Medulla oblongata (tissue), 1 donor: ENCODE measurements at regions not wholly inside any gene's neighbourhood (a gene's known extent, or its start where the extent isn't known, plus 50 kb on each side); places are given as distances from the start of the nearest gene placed in this dataset.
"Not testable (repeated sequence)": the region's sequence is repeated elsewhere in the genome, so short reads cannot be mapped to it uniquely, and the experiment has no call there.

Experiments
- DNase-seq: peaks from one replicate; pipeline ENCODE4 v3.0.0-alpha.2; 2015; ENCODE audit errors: extremely low spot score

- DNase-seq: no peak
Observed at GRCh38 chr4:79613269-79613935, 205.4 kb upstream of the GK2 start.

DNA sequence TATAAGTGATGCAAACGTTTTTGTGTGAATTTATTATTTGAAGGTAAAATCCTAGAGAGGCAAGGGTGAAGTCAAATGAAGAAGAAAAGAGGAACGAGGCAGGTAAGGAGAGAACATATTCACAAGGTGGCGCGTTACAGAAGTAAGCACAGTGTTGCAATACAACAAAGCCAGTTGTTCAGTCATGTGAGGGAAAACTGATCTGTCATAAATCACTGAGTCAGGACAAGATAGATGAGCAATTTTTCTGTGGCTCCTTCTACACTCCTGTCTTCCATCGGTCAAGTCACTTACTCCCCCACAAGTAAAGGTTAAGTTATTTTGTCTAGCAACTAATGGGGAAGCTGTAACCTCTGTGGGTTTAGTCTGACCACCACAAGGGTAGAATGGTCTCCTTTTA is 203.0 kb upstream of the GK2 start:
- DNase-seq: no peak

DNA sequence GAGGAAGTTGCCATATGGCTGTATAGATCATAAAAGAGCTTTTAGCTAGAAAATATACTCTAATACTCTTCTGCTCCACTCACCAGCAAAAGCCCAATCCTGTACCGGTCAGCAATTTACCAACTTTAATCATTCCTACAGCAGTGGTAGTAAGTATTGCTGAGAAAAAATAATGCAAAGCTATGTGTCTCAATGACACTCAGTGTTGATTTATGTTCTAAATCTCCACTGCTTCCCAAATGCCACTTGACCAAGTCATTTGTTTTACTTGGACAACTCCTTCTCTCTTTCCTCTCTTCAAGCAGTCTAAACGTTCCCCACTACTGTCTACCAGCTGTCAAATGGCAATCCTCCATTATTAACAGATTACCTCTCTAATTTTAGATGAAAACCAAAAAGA is 201.8 kb upstream of the GK2 start:
- DNase-seq: no peak

DNA sequence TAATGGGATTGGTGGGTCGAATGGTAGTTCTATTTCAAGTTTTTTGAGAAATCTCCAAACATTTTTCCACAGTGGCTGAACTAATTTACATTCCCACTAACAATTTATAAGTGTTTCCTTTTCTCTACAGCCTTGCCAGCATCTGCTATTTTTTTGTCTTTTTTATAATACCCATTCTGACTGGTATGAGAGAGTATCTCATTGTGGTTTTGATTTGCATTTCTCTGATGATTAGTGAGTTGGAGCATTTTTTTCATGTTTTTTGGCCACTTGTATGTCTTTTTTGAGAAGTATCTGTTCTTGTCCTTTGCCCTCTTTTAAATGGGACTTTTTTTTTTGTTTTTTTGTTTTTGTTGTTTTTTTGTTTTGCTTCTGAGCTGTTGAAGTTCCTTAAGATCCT is 200.0 kb upstream of the GK2 start:
- no peak for DNase-seq

DNA sequence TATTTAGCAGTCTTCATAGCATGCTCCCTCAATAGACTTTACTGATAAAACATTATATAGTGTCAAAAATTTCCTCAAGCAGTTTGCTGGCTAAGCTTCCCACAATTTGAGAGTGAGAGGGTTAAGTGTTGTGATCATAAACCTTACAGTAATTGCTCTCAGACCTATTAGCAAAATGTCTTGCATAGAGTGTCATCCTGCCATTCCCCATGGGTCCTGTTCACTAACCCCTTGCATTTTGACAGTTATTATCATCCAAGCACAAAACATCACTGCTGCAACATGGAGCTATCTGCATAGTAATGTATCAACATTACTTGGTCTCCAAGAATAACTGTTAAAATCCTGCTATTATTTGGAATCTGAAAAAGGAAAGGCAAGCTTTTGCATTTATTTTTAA is 196.1 kb upstream of the GK2 start:
- no peak for DNase-seq

DNA sequence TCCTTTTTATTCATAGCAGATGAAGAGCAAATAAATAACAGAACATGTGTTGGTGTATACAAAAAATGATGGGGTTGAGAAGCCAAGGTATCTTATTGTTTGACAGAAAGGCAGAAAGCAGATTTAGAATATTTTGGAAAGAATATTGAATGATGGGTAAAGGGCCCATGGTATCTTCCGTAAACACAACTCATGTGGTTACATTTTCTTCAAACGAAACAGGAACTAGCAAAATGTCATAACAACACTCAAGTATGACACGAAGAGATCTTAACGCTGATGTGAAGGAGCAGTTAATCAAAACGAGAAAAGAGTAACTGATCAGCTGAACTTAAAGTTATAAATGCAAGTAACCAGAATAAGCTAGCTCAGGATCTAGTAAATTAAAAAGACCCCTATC is 195.7 kb upstream of the GK2 start:
- no peak for DNase-seq

- no peak for DNase-seq
Observed at GRCh38 chr4:79599691-79600090, 191.7 kb upstream of the GK2 start.

GRCh38 chr4:79598801-79599200 is 190.8 kb upstream of the GK2 start:
- no peak for DNase-seq

- DNase-seq: no peak
Observed at GRCh38 chr4:79598214-79598613, 190.2 kb upstream of the GK2 start.

GRCh38 chr4:79597266-79597665 is 189.2 kb upstream of the GK2 start:
- no peak for DNase-seq

DNA sequence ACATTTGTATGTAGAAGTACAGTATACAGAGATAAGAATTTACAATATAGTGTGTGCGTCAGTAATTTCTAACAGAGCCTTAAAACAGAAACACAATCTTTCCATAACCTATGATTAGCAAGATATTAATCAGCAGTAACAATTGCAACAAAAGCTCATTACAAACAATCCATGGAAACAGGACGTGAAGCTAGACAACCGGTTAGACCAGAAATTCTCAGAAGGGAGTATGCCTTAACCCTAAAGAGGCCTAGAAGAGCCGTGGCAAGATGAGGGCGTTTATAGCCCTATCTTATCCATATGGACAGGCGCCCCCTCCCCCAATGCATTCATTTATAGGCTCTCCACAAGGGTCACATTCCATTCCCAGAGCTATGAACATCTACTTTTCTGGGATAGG is 184.2 kb upstream of the GK2 start:
- DNase-seq: not testable (repeated sequence)

GRCh38 chr4:79588679-79589078 is 180.7 kb upstream of the GK2 start:
- no peak for DNase-seq

- DNase-seq: not testable (repeated sequence)
Observed at GRCh38 chr4:79587207-79587606, 179.2 kb upstream of the GK2 start.

- no peak for DNase-seq
Observed at GRCh38 chr4:79585834-79586233, 177.8 kb upstream of the GK2 start.

GRCh38 chr4:79585330-79585729 is 177.3 kb upstream of the GK2 start:
- DNase-seq: no peak

GRCh38 chr4:79584902-79585301 is 176.9 kb upstream of the GK2 start:
- DNase-seq: no peak

- no peak for DNase-seq
Observed at GRCh38 chr4:79584352-79584751, 176.3 kb upstream of the GK2 start.

- no peak for DNase-seq
Observed at GRCh38 chr4:79578606-79579005, 170.6 kb upstream of the GK2 start.

GRCh38 chr4:79576429-79576753 is 168.4 kb upstream of the GK2 start:
- peak; percentile 31 for DNase-seq

GRCh38 chr4:79575709-79576428 is 167.8 kb upstream of the GK2 start:
- DNase-seq: no peak

GRCh38 chr4:79574741-79575451 is 166.9 kb upstream of the GK2 start:
- no peak for DNase-seq

- DNase-seq: no peak
Observed at GRCh38 chr4:79563219-79563618, 155.2 kb upstream of the GK2 start.

DNA sequence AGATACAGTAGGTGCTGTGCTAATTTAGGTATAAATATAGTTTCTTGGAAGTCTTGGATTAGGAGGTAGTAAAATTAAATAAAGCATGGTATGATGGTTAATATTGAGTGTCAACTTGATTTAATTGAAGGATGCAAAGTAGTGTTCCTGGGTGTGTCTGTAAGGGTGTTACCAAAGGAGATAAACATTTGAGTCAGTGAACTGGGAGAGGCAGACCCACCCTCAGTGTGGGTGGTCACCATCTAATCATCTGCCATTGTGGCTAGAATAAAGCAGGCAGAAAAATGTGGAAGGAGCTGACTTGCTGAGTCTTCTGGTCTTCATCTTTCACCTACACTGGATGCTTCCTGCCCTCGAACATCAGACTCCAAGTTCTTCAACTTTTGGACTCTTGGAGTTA is 153.7 kb upstream of the GK2 start:
- DNase-seq: no peak
